Common myeloid progenitor, CD34-positive (primary cell): ENCODE measurements at regions not wholly inside any gene's neighbourhood (a gene's known extent, or its start where the extent isn't known, plus 50 kb on each side); places are given as distances from the start of the nearest gene placed in this dataset.
A peak's percentile ranks its signal among the peaks of the same experiment; 100 is the strongest.

Experiments
- CTCF ChIA-PET: fragments of 350-600 bp; sonication (Branson Sonifier 250); formaldehyde crosslinking; loops from one replicate; lab custom pipeline; 2021; ENCODE audit warnings: antibody characterized with exemption; lab: Charles Lee
- POLR2A ChIA-PET: fragments of 350-600 bp; sonication (Branson Sonifier 250); formaldehyde crosslinking; loops from one replicate; lab custom pipeline; 2021; ENCODE audit warnings: antibody characterized with exemption; lab: Charles Lee
- DNase-seq, 3 donors: peaks; one replicate each; pipeline versions ENCODE4 v3.0.0 to v3.0.0-alpha.2; 2013
- H3K27ac ChIP-seq, 2 experiments: 1 replicate in 1 of 2; 2 replicates in 1 of 2; pipeline ENCODE4 v1.7.0; 2013; ENCODE audit warnings: inconsistent platforms in 2 of 2, low read length in 2 of 2, mild to moderate bottlenecking in 2 of 2, low read depth in 1 of 2, moderate library complexity in 1 of 2; ENCODE audit not compliant: severe bottlenecking in 2 of 2, insufficient read depth in 1 of 2, poor library complexity in 1 of 2
- H3K27me3 ChIP-seq, 5 experiments: replicated peaks in 2 of 5; 1 replicate in 3 of 5; 2 replicates in 2 of 5; pipeline versions ENCODE4 v1.6.1 to v1.7.0; 2013; ENCODE audit warnings: low read length in 4 of 5, mild to moderate bottlenecking in 2 of 5, moderate library complexity in 2 of 5, inconsistent platforms in 1 of 5; ENCODE audit not compliant: insufficient read depth in 5 of 5, control insufficient read depth in 4 of 5
- H3K36me3 ChIP-seq, 4 experiments: 1 replicate in 2 of 4; 2 replicates in 2 of 4; pipeline versions ENCODE4 v1.6.1 to v1.7.0; 2013; ENCODE audit warnings: low read length in 3 of 4, control low read depth in 1 of 4, mild to moderate bottlenecking in 1 of 4; ENCODE audit not compliant: control insufficient read depth in 4 of 4, insufficient read depth in 4 of 4
- H3K4me1 ChIP-seq, 4 experiments: 1 replicate in 3 of 4; 2 replicates in 1 of 4; pipeline versions ENCODE4 v1.6.1 to v1.7.1; 2013; ENCODE audit warnings: low read length in 3 of 4, mild to moderate bottlenecking in 3 of 4, control low read depth in 1 of 4, inconsistent platforms in 1 of 4, moderate library complexity in 1 of 4; ENCODE audit not compliant: control insufficient read depth in 4 of 4, insufficient read depth in 4 of 4; ENCODE audit errors: control extremely low read depth in 1 of 4
- H3K4me3 ChIP-seq, 7 experiments: 1 replicate in 4 of 7; 2 replicates in 3 of 7; pipeline versions ENCODE4 v1.5.1 to v1.7.0; 2013; ENCODE audit warnings: mild to moderate bottlenecking in 7 of 7, low read length in 6 of 7, moderate library complexity in 6 of 7, inconsistent platforms in 2 of 7, low read depth in 2 of 7, control low read depth in 1 of 7; ENCODE audit not compliant: insufficient read depth in 4 of 7, control insufficient read depth in 1 of 7; ENCODE audit errors: extremely low read depth in 1 of 7
- H3K9me3 ChIP-seq, 5 experiments: 1 replicate in 4 of 5; 2 replicates in 1 of 5; pipeline versions ENCODE4 v1.6.1 to v1.7.1; 2013; ENCODE audit warnings: low read length in 4 of 5, mild to moderate bottlenecking in 2 of 5, inconsistent platforms in 1 of 5, low read depth in 1 of 5, moderate library complexity in 1 of 5; ENCODE audit not compliant: control insufficient read depth in 4 of 5, insufficient read depth in 2 of 5; ENCODE audit errors: control extremely low read depth in 1 of 5
- WGBS: methylation state at CpG from one replicate; pipeline ENCODE4 v1.1.5; 2013; ENCODE audit not compliant: insufficient coverage; 5-methylcytosine and 5-hydroxymethylcytosine counted together

DNA sequence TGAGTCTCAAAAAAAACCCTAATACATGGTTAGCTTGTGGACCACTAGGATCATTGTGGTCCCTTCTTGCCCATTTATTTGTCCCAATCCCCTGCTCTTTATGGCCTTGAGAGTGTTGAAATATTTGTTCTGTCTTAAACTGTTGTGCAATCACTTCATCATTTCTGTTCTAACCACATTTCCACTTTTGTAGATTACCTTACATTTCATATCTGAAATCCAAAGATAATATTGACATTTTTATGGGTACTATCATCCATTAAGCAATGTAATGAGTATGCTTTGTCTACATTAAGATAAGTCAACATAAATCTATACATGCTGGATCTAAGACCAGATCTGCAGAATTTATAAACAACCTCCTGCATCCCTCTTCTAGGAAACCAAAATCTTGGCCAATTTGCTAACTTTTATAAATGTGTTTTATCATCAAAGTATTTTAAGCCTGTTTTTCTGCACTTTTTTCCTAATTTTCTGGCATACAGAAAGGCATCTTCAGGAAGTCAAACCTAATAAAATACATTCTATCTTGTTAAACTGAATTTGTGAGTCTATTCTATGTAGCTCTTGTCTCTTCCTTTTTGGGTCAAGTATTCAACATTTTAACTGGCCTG lies 359.4 kb upstream of the CELF2 start:
- H3K4me1 ChIP-seq, result peaks cover 0 to 11% (median 3%) of the 10 kb centered on the region in 4 experiments
- H3K27me3 ChIP-seq, result peaks cover 0 to 1% (median 0%) of the 10 kb centered on the region in 5 experiments
- POLR2A ChIA-PET, result no interaction called here
- H3K36me3 ChIP-seq, result no peaks in the 10 kb centered on the region
- CTCF ChIA-PET, result interaction anchor here (1.4 kb wide), 1 partner anchor 9 kb away, joined by 3 read pairs; no protein-coding TSS in a partner anchor
- H3K9me3 ChIP-seq, result peaks cover 0 to 2% (median 0%) of the 10 kb centered on the region in 5 experiments
- no peak overlapping the region for H3K4me3 ChIP-seq
- H3K27ac ChIP-seq, result no peak overlapping the region
- DNase-seq, result no peak

DNA sequence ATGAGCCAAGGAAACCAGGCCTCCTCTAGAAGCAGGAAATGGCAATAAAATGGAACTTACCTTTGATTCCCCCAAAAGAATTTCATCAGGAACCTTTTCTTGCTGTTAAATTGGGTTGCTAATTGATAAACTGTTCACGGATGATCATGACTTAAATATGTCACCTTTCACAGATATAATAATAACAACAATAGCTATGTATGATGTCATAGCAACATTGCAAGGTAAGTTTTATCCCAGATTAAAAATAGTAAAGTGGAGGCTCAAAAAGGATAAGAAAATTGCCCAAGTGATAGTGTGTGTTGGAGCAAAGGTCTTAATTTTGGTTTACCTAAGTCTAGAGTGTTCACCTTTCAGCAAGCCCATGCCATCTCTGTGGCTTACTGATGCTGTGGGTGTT lies 357.6 kb upstream of the CELF2 start:
- DNase-seq, result no peak
- Histone ChIP-seq H3K9me3 (peaks cover 0 to 2% (median 0%) of the 10 kb centered on the region in 5 experiments), H3K4me3 (no peak overlapping the region), H3K27me3 (peaks cover 0 to 1% (median 0%) of the 10 kb centered on the region in 5 experiments), H3K36me3 (no peaks in the 10 kb centered on the region), H3K4me1 (peaks cover 0 to 14% (median 4%) of the 10 kb centered on the region in 4 experiments), H3K27ac (no peak overlapping the region)
- POLR2A ChIA-PET, result no interaction called here
- WGBS, result no CpG with 5 or more reads among the region's 1 CpG
- CTCF ChIA-PET, result interaction anchor here (1.0 kb wide), 1 partner anchor 30 kb away, joined by 3 read pairs; no protein-coding TSS in a partner anchor

DNA sequence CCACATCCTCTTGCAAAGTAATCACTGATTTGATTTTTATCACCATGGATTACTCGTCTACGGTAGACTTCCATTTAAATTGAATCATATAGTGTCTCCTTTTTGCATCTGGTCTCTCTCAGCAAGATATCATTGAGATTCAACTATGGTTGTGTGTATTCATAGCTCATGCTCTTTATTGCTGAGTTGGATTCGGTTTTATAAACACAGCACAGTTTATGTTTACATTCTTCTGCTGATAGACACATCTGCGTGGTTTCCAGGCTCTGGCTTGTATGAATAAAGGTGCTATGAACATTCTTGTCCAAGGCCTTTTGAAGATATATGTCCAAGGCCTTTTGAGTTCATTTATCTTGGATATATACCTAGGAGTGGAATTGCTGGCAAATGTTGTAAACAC lies 356.5 kb upstream of the CELF2 start:
- ChIA-PET POLR2A (no interaction called here), CTCF (no interaction called here)
- 83% methylated on average over 1 of the region's 4 CpGs for WGBS
- peaks cover 0 to 14% (median 4%) of the 10 kb centered on the region in 4 experiments for H3K4me1 ChIP-seq
- peaks cover 0 to 2% (median 0%) of the 10 kb centered on the region in 5 experiments for H3K9me3 ChIP-seq
- H3K4me3 ChIP-seq, result no peak overlapping the region
- no peak for DNase-seq
- no peaks in the 10 kb centered on the region for H3K36me3 ChIP-seq
- no peak overlapping the region for H3K27ac ChIP-seq
- peaks cover 0 to 1% (median 0%) of the 10 kb centered on the region in 5 experiments for H3K27me3 ChIP-seq

DNA sequence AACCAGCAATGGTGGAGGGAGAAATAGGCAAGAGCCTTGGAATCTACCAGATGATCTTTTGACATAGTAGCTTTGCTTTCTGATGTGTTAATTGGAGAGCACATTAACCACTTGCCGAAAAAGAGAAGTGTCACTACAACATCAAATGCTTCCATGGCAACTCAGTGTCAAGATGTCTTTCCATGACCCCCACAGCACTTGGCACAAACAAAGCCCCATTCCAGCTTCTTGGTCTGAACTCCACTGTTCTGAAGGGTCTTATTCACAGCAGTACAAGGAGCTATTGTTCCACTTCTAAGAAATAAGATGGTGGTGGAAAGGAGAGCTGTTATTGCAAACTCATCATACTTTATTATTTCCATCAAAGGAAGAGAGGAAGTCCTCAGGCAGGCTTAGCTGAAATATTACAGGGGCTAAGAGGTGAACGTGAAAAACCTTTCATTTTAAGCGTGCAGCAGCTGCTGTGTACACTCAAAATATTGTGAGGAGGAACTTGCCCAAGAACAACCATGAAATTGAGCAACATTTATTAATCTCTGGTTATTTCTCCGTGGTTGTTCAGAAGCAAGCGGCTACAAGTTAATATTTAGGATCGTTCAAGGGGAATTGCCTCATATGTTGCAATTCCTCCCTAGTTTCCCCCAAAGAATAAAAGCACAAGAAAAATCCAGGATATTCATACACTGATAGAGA lies 354.8 kb upstream of the CELF2 start:
- peak overlapping the region in 1 of 7 experiments; percentile 49 for H3K4me3 ChIP-seq
- 12% methylated on average over 3 of the region's 6 CpGs for WGBS
- POLR2A ChIA-PET, result no interaction called here
- DNase-seq, result peak; percentile 8 to 71 (median 57)
- CTCF ChIA-PET, result interaction anchor here (1.0 to 1.2 kb wide), 2 partner anchors 15 to 1330 kb away, joined by 3 read pairs; no protein-coding TSS in a partner anchor
- no peaks in the 10 kb centered on the region for H3K36me3 ChIP-seq
- H3K4me1 ChIP-seq, result peaks cover 0 to 14% (median 4%) of the 10 kb centered on the region in 4 experiments
- H3K27me3 ChIP-seq, result peaks cover 0 to 1% (median 0%) of the 10 kb centered on the region in 5 experiments
- H3K9me3 ChIP-seq, result peaks cover 0 to 2% (median 0%) of the 10 kb centered on the region in 5 experiments
- H3K27ac ChIP-seq, result no peak overlapping the region

DNA sequence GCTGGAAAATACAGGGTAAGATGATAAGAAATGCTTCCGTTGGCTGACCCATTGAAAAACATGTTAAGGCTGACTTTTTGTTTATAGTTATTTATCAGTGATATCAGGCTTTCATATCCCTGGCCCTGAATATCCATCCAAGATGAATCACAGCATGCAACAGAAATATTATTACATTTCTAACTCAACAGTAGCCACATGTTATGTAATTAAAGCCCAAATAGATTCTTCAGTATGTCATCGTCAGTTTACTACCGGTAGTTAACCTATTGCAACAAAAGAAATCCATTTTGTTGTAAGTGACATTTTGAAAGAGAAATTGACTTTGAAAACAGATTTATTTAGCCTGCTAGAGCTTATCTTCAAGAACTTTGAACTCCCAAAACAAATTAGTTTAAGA lies 354.1 kb upstream of the CELF2 start:
- WGBS, result 100% methylated on average over 1 of the region's 3 CpGs
- Histone ChIP-seq H3K4me1 (peaks cover 0 to 14% (median 4%) of the 10 kb centered on the region in 4 experiments), H3K27me3 (peaks cover 0 to 1% (median 0%) of the 10 kb centered on the region in 5 experiments), H3K27ac (no peak overlapping the region), H3K36me3 (no peaks in the 10 kb centered on the region), H3K4me3 (no peak overlapping the region), H3K9me3 (peaks cover 0 to 2% (median 0%) of the 10 kb centered on the region in 5 experiments)
- POLR2A ChIA-PET, result no interaction called here
- CTCF ChIA-PET, result no interaction called here
- DNase-seq, result no peak

DNA sequence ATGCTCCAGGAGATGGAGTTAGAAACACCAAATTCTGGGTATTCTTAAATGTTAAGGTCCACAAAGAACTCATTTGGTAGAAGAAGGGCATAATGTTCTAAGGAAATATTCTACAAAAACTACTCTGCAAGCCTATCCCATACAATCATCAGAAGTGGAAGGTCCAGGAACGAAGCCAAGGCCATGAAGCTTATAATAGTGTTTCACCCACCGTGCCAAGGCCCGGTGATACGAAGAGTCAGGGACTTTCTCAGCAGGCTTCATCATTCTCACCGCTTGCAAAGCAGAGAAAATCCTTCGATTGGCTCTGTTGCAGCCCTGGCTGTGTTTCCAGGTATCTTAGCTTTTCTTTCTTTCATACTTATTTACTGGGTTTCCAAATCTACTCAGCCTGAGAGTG lies 351.9 kb upstream of the CELF2 start:
- no peak for DNase-seq
- Histone ChIP-seq H3K27ac (no peak overlapping the region), H3K4me1 (peaks cover 0 to 14% (median 4%) of the 10 kb centered on the region in 4 experiments), H3K27me3 (no peaks in the 10 kb centered on the region), H3K36me3 (no peaks in the 10 kb centered on the region), H3K4me3 (no peak overlapping the region), H3K9me3 (no peaks in the 10 kb centered on the region)
- WGBS, result 88% methylated on average over 5 of the region's 6 CpGs
- CTCF ChIA-PET, result interaction anchor here (0.7 kb wide), 1 partner anchor 41 kb away, joined by 3 read pairs; no protein-coding TSS in a partner anchor
- POLR2A ChIA-PET, result no interaction called here

DNA sequence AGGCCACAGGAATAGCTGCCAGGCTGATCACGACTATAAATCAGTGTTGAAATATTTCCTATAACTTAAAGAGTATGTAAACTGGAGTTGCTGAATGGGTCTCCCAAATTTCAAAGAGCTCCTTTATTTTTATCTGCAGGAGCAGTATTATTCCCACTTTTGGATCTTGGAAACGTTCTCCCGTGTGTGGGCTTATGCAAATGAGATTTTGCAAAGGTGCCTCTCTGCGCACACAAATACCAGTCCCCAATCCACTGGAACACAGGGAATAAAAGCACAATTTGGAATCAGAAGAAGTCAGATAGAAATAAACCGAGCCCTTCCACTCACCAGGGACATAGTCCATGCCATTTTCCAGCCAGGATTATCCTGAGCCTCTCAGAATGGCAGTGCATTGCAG lies 350.2 kb upstream of the CELF2 start:
- 93% methylated on average over 3 of the region's 5 CpGs for WGBS
- Histone ChIP-seq H3K4me1 (peaks cover 0 to 11% (median 4%) of the 10 kb centered on the region in 4 experiments), H3K36me3 (no peaks in the 10 kb centered on the region), H3K27me3 (no peaks in the 10 kb centered on the region), H3K27ac (no peak overlapping the region), H3K9me3 (no peaks in the 10 kb centered on the region), H3K4me3 (no peak overlapping the region)
- CTCF ChIA-PET, result interaction anchor here (0.6 to 2.2 kb wide), 4 partner anchors 9 to 19 kb away, joined by 3 to 7 read pairs (median 4); no protein-coding TSS in a partner anchor
- POLR2A ChIA-PET, result no interaction called here
- DNase-seq, result no peak
